ENCODE measurements at regions not wholly inside any gene's neighbourhood (a gene's known extent, or its start where the extent isn't known, plus 50 kb on each side); places are given as distances from the start of the nearest gene placed in this dataset.

DNA sequence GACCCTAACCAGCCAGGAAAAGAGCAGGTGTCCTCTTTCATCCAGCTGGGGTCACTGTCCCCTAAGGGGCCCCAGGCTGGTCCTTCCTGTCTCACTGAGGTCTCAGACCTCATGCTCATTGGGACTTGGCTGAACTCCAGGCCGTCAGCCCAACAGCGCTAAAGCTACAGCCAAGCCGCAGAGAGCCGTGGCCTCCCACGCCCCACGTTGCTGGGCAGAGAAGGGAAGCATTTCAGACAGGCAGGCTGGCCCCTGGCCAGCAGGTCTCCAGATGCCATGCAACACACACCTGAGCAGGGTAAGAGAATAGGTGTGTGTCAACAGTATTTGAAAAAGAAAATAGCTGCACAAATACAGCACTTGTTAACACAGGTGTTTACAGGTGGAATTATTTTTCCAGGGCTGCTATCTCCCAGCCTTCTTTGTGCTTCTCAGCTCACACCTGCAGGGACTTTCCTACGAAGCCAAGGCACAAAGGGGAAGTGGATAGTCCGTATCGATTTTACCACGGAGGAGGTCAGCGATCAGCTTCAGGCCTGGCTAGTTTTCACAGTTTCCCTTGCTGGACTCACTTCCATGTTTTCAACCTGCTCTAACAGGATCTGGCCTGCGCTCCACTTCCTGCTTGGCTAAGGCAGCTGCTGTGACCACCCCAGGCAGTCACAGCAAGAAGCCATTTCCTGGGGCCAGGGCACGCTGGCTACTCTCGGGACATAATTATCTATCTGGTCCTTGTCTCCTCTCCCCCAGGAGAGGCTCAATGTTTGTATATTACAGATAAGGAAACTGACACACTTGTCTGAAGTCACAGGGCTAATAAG is 156.1 kb upstream of the ID2 start (continued):
- TF ChIP-seq, protein P1, sequence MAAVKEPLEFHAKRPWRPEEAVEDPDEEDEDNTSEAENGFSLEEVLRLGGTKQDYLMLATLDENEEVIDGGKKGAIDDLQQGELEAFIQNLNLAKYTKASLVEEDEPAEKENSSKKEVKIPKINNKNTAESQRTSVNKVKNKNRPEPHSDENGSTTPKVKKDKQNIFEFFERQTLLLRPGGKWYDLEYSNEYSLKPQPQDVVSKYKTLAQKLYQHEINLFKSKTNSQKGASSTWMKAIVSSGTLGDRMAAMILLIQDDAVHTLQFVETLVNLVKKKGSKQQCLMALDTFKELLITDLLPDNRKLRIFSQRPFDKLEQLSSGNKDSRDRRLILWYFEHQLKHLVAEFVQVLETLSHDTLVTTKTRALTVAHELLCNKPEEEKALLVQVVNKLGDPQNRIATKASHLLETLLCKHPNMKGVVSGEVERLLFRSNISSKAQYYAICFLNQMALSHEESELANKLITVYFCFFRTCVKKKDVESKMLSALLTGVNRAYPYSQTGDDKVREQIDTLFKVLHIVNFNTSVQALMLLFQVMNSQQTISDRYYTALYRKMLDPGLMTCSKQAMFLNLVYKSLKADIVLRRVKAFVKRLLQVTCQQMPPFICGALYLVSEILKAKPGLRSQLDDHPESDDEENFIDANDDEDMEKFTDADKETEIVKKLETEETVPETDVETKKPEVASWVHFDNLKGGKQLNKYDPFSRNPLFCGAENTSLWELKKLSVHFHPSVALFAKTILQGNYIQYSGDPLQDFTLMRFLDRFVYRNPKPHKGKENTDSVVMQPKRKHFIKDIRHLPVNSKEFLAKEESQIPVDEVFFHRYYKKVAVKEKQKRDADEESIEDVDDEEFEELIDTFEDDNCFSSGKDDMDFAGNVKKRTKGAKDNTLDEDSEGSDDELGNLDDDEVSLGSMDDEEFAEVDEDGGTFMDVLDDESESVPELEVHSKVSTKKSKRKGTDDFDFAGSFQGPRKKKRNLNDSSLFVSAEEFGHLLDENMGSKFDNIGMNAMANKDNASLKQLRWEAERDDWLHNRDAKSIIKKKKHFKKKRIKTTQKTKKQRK (IDR thresholded peaks at IDR 0.05; ENCODE audit: borderline replicate concordance, low read depth, low read length) = no peak
- TF ChIP-seq, protein P2, sequence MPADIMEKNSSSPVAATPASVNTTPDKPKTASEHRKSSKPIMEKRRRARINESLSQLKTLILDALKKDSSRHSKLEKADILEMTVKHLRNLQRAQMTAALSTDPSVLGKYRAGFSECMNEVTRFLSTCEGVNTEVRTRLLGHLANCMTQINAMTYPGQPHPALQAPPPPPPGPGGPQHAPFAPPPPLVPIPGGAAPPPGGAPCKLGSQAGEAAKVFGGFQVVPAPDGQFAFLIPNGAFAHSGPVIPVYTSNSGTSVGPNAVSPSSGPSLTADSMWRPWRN (IDR thresholded peaks at IDR 0.05; ENCODE audit: low read depth) = peak; percentile 15; the same call in 1 of the 2 replicates
- TF ChIP-seq, protein P3, sequence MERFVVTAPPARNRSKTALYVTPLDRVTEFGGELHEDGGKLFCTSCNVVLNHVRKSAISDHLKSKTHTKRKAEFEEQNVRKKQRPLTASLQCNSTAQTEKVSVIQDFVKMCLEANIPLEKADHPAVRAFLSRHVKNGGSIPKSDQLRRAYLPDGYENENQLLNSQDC (CRISPR knock-in tag; IDR thresholded peaks at IDR 0.05) = no peak
- TF ChIP-seq STAT5A (IDR thresholded peaks at IDR 0.05; ENCODE audit: borderline replicate concordance, low read length) = peak; percentile 74; the same call in 1 of the 2 replicates
- peak; percentile 37; the same call in 1 of the 2 replicates for TF ChIP-seq ZNF384 (IDR thresholded peaks at IDR 0.05; ENCODE audit: low read depth, low read length)
- TF ChIP-seq, protein P4, sequence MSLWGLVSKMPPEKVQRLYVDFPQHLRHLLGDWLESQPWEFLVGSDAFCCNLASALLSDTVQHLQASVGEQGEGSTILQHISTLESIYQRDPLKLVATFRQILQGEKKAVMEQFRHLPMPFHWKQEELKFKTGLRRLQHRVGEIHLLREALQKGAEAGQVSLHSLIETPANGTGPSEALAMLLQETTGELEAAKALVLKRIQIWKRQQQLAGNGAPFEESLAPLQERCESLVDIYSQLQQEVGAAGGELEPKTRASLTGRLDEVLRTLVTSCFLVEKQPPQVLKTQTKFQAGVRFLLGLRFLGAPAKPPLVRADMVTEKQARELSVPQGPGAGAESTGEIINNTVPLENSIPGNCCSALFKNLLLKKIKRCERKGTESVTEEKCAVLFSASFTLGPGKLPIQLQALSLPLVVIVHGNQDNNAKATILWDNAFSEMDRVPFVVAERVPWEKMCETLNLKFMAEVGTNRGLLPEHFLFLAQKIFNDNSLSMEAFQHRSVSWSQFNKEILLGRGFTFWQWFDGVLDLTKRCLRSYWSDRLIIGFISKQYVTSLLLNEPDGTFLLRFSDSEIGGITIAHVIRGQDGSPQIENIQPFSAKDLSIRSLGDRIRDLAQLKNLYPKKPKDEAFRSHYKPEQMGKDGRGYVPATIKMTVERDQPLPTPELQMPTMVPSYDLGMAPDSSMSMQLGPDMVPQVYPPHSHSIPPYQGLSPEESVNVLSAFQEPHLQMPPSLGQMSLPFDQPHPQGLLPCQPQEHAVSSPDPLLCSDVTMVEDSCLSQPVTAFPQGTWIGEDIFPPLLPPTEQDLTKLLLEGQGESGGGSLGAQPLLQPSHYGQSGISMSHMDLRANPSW (CRISPR knock-in tag; IDR thresholded peaks at IDR 0.05) = 0 out of 2 replicates have a peak, but pooled peaks have one; percentile 5
- no peak; the same call in 1 of the 2 replicates for TF ChIP-seq PHF21A (IDR thresholded peaks at IDR 0.05; ENCODE audit: borderline replicate concordance, low read depth)
- TF ChIP-seq ZNF174 (CRISPR knock-in tag; IDR thresholded peaks at IDR 0.05) = no peak
- no peak for TF ChIP-seq PCBP2 (IDR thresholded peaks at IDR 0.05; ENCODE audit: low read depth, low read length, poor library complexity, severe bottlenecking)
- TF ChIP-seq EHMT2 (IDR thresholded peaks at IDR 0.05) = peak; percentile 22; the same call in 1 of the 2 replicates
- no peak for TF ChIP-seq THAP7 (CRISPR knock-in tag; IDR thresholded peaks at IDR 0.05)
- TF ChIP-seq, protein P5, sequence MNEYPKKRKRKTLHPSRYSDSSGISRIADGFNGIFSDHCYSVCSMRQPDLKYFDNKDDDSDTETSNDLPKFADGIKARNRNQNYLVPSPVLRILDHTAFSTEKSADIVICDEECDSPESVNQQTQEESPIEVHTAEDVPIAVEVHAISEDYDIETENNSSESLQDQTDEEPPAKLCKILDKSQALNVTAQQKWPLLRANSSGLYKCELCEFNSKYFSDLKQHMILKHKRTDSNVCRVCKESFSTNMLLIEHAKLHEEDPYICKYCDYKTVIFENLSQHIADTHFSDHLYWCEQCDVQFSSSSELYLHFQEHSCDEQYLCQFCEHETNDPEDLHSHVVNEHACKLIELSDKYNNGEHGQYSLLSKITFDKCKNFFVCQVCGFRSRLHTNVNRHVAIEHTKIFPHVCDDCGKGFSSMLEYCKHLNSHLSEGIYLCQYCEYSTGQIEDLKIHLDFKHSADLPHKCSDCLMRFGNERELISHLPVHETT (CRISPR knock-in tag; conservative IDR thresholded peaks at IDR 0.05 in 1 of 2, IDR thresholded peaks at IDR 0.05 in 1 of 2) = peak in 1 of 2 experiments; percentile 37; a peak in 1 of 4 replicates
- TF ChIP-seq ZBED1 (IDR thresholded peaks at IDR 0.05) = no peak; the same call in 1 of the 2 replicates
- TF ChIP-seq SRSF1 (IDR thresholded peaks at IDR 0.05; ENCODE audit: low read depth, low read length) = no peak
- TF ChIP-seq PREB (CRISPR knock-in tag; IDR thresholded peaks at IDR 0.05) = peak; percentile 79; the same call in 1 of the 2 replicates
- no peak for TF ChIP-seq POLR2B (IDR thresholded peaks at IDR 0.05; ENCODE audit: low read depth, partially characterized antibody)

All from K562 (cell line).